NCI-H2196 (cell line): ENCODE measurements at regions not wholly inside any gene's neighbourhood (a gene's known extent, or its start where the extent isn't known, plus 50 kb on each side); places are given as distances from the start of the nearest gene placed in this dataset.
"Not testable (repeated sequence)": the region's sequence is repeated elsewhere in the genome, so short reads cannot be mapped to it uniquely, and the experiment has no call there.

Experiments
- DNase-seq: peaks from one replicate; lab custom pipeline; 2025; ENCODE audit not compliant: unreplicated experiment; lab: John Stamatoyannopoulos, UW

DNA sequence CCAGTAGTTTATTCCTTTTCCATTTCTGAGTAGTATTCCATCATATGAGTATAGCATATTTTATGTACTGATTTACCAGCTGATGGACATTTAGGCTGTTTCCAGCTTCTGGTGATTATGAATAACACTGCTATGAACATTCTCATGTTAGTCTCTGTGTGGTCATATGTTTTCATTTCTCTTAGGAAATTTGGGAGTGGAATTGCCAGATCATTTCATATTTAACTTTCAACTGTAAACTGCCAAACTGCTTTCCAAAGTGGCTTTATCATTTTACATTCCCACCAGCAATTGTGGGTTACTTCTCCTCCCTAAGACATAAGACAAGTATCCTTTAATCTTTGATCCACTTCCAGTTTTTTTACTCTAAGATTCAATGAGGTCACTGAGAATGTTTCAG, 85.7 kb upstream of the RALGPS2 start:
- DNase-seq, result no peak

GRCh38 chr1:178642282-178642681, 82.8 kb upstream of the RALGPS2 start:
- no peak for DNase-seq

DNA sequence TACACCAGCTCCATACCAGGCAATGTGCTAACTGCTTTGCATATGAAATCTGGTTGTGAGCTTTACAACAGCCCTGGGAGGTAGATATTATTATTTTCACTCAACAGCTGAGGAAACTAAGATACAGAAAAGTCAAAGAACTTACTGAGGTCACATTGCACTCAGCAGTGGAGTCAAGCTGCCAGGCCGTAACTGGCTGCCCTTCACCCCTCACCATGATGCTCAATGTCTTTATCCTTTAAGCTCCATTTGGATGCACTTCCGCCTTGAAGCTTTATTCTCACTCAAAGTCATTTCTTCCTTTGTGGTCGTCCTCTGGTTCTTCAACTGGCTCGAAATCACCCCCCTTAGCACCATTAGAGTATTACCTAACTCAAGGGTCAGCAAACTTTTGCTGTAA, 81.7 kb upstream of the RALGPS2 start:
- DNase-seq, result no peak

DNA sequence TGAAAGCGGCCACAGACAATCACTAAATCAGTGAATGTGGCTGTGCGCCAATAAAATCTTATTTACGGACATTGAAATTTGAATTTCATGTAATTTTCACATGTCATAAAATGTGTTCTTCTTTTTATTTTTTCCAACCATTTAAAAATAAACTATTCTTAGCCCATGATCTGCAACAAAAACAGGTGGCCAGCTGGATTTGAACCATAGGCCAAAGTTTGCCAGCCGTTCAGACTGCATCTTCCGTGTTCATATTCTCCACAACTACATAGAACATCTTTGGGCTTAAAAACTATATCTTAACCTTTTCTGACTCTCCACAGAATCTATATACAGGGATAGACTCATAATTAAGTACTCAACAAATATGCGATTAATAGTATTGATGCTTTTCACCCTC, 81.2 kb upstream of the RALGPS2 start:
- DNase-seq, result no peak

- peak; percentile 8 for DNase-seq
Observed at GRCh38 chr1:178644308-178645120, 80.5 kb upstream of the RALGPS2 start.

GRCh38 chr1:178645157-178645807, 79.8 kb upstream of the RALGPS2 start:
- no peak for DNase-seq

GRCh38 chr1:178645808-178646200, 79.2 kb upstream of the RALGPS2 start:
- DNase-seq, result no peak

DNA sequence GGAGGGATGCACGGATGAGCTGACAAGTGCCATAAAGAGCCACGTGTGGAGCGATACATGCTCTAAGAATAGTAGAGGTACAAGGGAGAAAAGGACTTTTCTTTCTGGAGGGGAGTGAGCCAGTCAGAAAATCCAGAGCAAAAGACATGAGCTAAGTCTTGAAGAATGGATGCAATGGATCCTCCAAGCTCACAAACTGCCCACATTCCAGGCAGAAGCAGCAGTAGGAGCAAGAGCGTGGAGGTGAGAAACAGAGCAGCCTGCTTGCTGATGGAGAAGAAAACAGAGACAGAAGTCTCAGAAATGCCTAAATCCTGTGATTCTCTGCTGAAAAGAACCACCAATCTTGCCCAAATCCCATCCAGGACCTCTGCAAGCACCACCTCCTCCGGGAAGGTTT, 78.2 kb upstream of the RALGPS2 start:
- no peak for DNase-seq

GRCh38 chr1:178648151-178648550, 76.9 kb upstream of the RALGPS2 start:
- no peak for DNase-seq

GRCh38 chr1:178649582-178650350, 75.3 kb upstream of the RALGPS2 start:
- no peak for DNase-seq

DNA sequence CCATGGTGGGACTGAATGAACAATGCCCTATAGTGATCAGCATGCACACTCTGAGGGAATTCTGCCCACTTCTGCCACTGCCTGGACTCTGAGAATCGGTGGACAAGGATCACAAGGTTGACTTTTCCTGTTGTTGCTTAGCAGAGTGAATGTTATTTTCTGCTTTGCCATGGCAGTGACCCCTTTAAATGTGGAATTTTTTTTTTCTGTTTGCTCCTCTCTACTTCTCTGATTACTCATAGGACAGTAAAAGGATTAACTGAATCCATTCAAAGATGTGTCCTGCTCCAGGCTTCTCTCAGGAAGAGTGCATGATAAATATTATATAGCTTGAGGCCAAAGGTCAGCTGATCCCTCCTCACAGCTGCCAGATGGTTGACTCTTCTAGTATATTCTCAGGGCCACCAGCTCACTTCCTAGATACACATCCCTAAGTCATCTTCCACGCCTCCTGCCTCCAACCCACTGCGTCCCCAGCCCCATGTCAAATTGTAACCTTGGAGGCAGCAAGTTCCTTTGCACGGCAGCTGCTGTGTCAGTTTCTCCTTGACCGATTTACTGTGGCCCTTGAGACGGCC, 74.0 kb upstream of the RALGPS2 start:
- DNase-seq, result no peak

DNA sequence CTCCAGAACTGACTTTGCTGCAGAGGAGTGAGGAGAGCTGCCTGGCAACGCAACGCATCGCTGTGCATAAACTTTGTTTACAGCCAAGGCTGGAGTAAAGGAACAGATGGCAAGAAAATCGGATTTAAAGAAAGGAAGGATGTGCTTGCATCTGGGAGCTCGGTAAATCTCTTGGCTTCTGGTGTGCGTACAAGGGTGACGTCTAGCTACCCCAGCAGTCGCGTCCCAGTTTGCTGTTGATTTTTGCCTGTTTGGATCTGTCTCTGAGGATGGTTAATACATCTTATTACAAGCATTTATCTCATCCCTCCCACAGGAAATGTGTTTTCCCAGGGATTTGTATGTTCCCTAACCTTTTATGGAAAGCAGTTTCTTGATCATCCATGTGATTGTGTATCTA, 73.3 kb upstream of the RALGPS2 start:
- no peak for DNase-seq

GRCh38 chr1:178652506-178653490, 72.2 kb upstream of the RALGPS2 start:
- DNase-seq, result no peak

- no peak for DNase-seq
Observed at GRCh38 chr1:178659789-178660208, 65.2 kb upstream of the RALGPS2 start.

DNA sequence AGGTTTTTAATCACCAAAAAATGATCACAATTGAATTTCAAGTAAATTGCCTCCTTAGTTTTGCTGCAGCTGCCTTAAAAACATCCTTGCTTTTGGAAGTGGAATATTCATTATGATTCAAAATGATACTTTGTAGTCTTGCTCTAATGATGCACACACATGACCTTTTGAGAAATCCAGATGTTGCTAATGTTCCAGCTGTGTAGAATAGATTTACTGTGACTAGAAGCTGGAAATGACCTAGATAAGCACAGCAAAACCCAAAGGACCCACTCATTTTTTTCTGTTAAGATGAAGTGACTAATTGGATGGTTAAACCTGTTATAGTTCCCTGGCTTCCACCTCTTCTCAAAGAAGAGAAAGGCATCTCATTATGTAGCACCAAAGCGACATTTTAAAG, 64.6 kb upstream of the RALGPS2 start:
- no peak for DNase-seq

- DNase-seq, result no peak
Observed at GRCh38 chr1:178664278-178664677, 60.8 kb upstream of the RALGPS2 start.

GRCh38 chr1:178665579-178665978, 59.5 kb upstream of the RALGPS2 start:
- no peak for DNase-seq

DNA sequence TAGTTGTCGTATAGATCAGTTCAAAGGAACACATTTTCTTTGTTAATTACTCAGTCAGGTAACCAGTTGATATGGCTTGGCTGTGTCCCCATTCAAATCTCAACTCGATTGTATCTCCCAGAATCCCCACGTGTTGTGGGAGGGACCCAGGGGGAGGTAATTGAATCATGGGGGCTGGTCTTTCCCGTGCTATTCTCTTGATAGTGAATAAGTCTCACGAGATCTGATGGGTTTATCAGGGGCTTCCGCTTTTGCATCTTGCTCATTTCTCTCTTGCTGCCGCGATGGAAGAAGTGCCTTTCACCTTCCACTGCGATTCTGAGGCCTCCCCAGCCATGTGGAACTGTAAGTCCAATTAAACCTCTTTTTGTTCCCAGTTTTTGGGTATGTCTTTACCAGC, 58.2 kb upstream of the RALGPS2 start:
- not testable (repeated sequence) for DNase-seq

DNA sequence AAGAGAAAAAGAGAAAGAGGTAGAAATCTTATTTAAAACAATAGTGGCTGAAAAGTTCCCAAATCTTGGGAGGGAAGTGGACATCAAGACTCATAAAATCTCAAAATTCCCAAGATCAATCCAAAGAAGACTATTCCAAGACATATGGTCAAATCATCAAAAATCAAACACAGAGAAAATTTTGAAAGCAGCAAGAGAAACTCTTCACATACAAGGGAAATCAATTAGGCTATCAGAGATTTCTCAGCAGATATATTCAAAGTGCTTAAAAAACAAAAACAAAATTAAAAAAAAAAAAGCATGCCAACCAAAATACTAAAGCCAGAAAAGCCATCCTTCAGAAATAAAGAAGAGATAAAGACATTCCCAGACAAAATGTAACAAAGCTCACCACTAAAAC, 52.6 kb upstream of the RALGPS2 start:
- no peak for DNase-seq

GRCh38 chr1:178674559-178674958, 50.5 kb upstream of the RALGPS2 start:
- DNase-seq, result not testable (repeated sequence)
